ENCODE measurements at regions not wholly inside any gene's neighbourhood (a gene's known extent, or its start where the extent isn't known, plus 50 kb on each side); places are given as distances from the start of the nearest gene placed in this dataset.

GRCh38 chrX:42269186-42269585, 345.8 kb upstream of the CASK start:
- TF ChIP-seq CTCF (IDR thresholded peaks at IDR 0.05; ENCODE audit: low read length): no peak
- TF ChIP-seq EZH2phosphoT487 (IDR thresholded peaks at IDR 0.05; ENCODE audit: low read length): no peak

Measured in MM.1S (cell line).